ENCODE measurements at regions not wholly inside any gene's neighbourhood (a gene's known extent, or its start where the extent isn't known, plus 50 kb on each side); places are given as distances from the start of the nearest gene placed in this dataset.

- no peak overlapping the region for H3K27ac Mint-ChIP-seq (ENCODE audit: unreplicated experiment)
- H3K36me3 ChIP-seq (ENCODE audit: insufficient read depth, low read length) = no peaks in the 10 kb centered on the region
- H3K36me3 Mint-ChIP-seq (ENCODE audit: low read depth, unreplicated experiment) = no peaks in the 10 kb centered on the region
- peaks cover 6% of the 10 kb centered on the region for H3K4me1 ChIP-seq (ENCODE audit: insufficient read depth, low read length)
- H3K4me3 ChIP-seq (ENCODE audit: insufficient read depth, low read depth, low read length) = no peak overlapping the region
- peaks cover 3% of the 10 kb centered on the region for H3K9me3 Mint-ChIP-seq (ENCODE audit: unreplicated experiment)
- no peaks in the 10 kb centered on the region for H3K9me3 ChIP-seq (ENCODE audit: insufficient read depth, low read depth, low read length)
- DNase-seq (ENCODE audit: low read depth) = no peak
- no peak for FAIRE-seq
- no peaks in the 10 kb centered on the region for H4K20me1 ChIP-seq (ENCODE audit: insufficient read depth, low read length)
- no peak overlapping the region for H3K4me3 Mint-ChIP-seq (ENCODE audit: unreplicated experiment)
- H3K4me1 Mint-ChIP-seq (ENCODE audit: low read depth, unreplicated experiment) = peaks cover 7% of the 10 kb centered on the region
- H2AFZ ChIP-seq (ENCODE audit: low read depth, low read length) = no peak overlapping the region
- TF ChIP-seq CTCF (IDR thresholded peaks at IDR 0.05; ENCODE audit: insufficient read depth, low read depth, low read length) = no peak
- TF ChIP-seq EZH2 (IDR thresholded peaks at IDR 0.05; ENCODE audit: insufficient read depth, low read length) = no peak
- no peaks in the 10 kb centered on the region for H3K27me3 ChIP-seq (ENCODE audit: insufficient read depth, low read length)
- no peaks in the 10 kb centered on the region for H3K79me2 ChIP-seq (ENCODE audit: insufficient read depth, low read length)
- H3K9ac ChIP-seq (ENCODE audit: low read length) = no peak overlapping the region
- no peak overlapping the region for H3K27ac ChIP-seq (ENCODE audit: low read depth, low read length)
- no peak overlapping the region for H3K4me2 ChIP-seq (ENCODE audit: low read length)
- peaks cover 2% of the 10 kb centered on the region for H3K27me3 Mint-ChIP-seq (ENCODE audit: low read depth, unreplicated experiment)
Observed at GRCh38 chr2:419687-420317, 131.9 kb upstream of the ALKAL2 start.

- no peaks in the 10 kb centered on the region for H3K36me3 Mint-ChIP-seq (ENCODE audit: low read depth, unreplicated experiment)
- H3K36me3 ChIP-seq (ENCODE audit: insufficient read depth, low read length) = no peaks in the 10 kb centered on the region
- no peak overlapping the region for H3K27ac ChIP-seq (ENCODE audit: low read depth, low read length)
- no peaks in the 10 kb centered on the region for H3K4me1 ChIP-seq (ENCODE audit: insufficient read depth, low read length)
- no peak for TF ChIP-seq CTCF (IDR thresholded peaks at IDR 0.05; ENCODE audit: insufficient read depth, low read depth, low read length)
- no peaks in the 10 kb centered on the region for H3K9me3 ChIP-seq (ENCODE audit: insufficient read depth, low read depth, low read length)
- H2AFZ ChIP-seq (ENCODE audit: low read depth, low read length) = no peak overlapping the region
- H3K27me3 ChIP-seq (ENCODE audit: insufficient read depth, low read length) = no peaks in the 10 kb centered on the region
- H4K20me1 ChIP-seq (ENCODE audit: insufficient read depth, low read length) = no peaks in the 10 kb centered on the region
- H3K4me1 Mint-ChIP-seq (ENCODE audit: low read depth, unreplicated experiment) = peaks cover 7% of the 10 kb centered on the region
- peaks cover 2% of the 10 kb centered on the region for H3K27me3 Mint-ChIP-seq (ENCODE audit: low read depth, unreplicated experiment)
- H3K9ac ChIP-seq (ENCODE audit: low read length) = no peak overlapping the region
- no peak overlapping the region for H3K4me3 ChIP-seq (ENCODE audit: insufficient read depth, low read depth, low read length)
- DNase-seq (ENCODE audit: low read depth) (no peak), FAIRE-seq (no peak)
- H3K79me2 ChIP-seq (ENCODE audit: insufficient read depth, low read length) = no peaks in the 10 kb centered on the region
- peaks cover 3% of the 10 kb centered on the region for H3K9me3 Mint-ChIP-seq (ENCODE audit: unreplicated experiment)
- no peak overlapping the region for H3K27ac Mint-ChIP-seq (ENCODE audit: unreplicated experiment)
- no peak overlapping the region for H3K4me3 Mint-ChIP-seq (ENCODE audit: unreplicated experiment)
- H3K4me2 ChIP-seq (ENCODE audit: low read length) = no peak overlapping the region
Observed at GRCh38 chr2:417662-418061, 129.8 kb upstream of the ALKAL2 start.

- Mint-ChIP-seq H3K27ac (ENCODE audit: unreplicated experiment) (no peak overlapping the region), H3K9me3 (ENCODE audit: unreplicated experiment) (peaks cover 3% of the 10 kb centered on the region), H3K4me1 (ENCODE audit: low read depth, unreplicated experiment) (peaks cover 7% of the 10 kb centered on the region), H3K4me3 (ENCODE audit: unreplicated experiment) (no peak overlapping the region), H3K27me3 (ENCODE audit: low read depth, unreplicated experiment) (peaks cover 2% of the 10 kb centered on the region), H3K36me3 (ENCODE audit: low read depth, unreplicated experiment) (no peaks in the 10 kb centered on the region)
- no peak for FAIRE-seq
- Histone ChIP-seq H4K20me1 (ENCODE audit: insufficient read depth, low read length) (no peaks in the 10 kb centered on the region), H3K36me3 (ENCODE audit: insufficient read depth, low read length) (no peaks in the 10 kb centered on the region), H3K27me3 (ENCODE audit: insufficient read depth, low read length) (no peaks in the 10 kb centered on the region), H3K79me2 (ENCODE audit: insufficient read depth, low read length) (no peaks in the 10 kb centered on the region), H3K4me3 (ENCODE audit: insufficient read depth, low read depth, low read length) (no peak overlapping the region), H3K4me1 (ENCODE audit: insufficient read depth, low read length) (no peaks in the 10 kb centered on the region), H3K9ac (ENCODE audit: low read length) (no peak overlapping the region), H3K9me3 (ENCODE audit: insufficient read depth, low read depth, low read length) (no peaks in the 10 kb centered on the region), H3K4me2 (ENCODE audit: low read length) (no peak overlapping the region), H3K27ac (ENCODE audit: low read depth, low read length) (no peak overlapping the region), H2AFZ (ENCODE audit: low read depth, low read length) (no peak overlapping the region)
- no peak for TF ChIP-seq EZH2 (IDR thresholded peaks at IDR 0.05; ENCODE audit: insufficient read depth, low read length)
- TF ChIP-seq CTCF (IDR thresholded peaks at IDR 0.05; ENCODE audit: insufficient read depth, low read depth, low read length) = no peak
- no peak for DNase-seq (ENCODE audit: low read depth)
Observed at GRCh38 chr2:417006-417405, 129.1 kb upstream of the ALKAL2 start.

Data from astrocyte (in vitro differentiated cells and primary cell).